ENCODE measurements at regions not wholly inside any gene's neighbourhood (a gene's known extent, or its start where the extent isn't known, plus 50 kb on each side); places are given as distances from the start of the nearest gene placed in this dataset.

GRCh38 chr11:121898903-121899302 is 217.1 kb downstream of the BLID start:
- TF ChIP-seq CTCF (IDR thresholded peaks at IDR 0.05): no peak
- no peak for TF ChIP-seq POLR2A (IDR thresholded peaks at IDR 0.05)

All from adrenal gland (tissue), 5 donors.